ENCODE measurements at regions not wholly inside any gene's neighbourhood (a gene's known extent, or its start where the extent isn't known, plus 50 kb on each side); places are given as distances from the start of the nearest gene placed in this dataset.

- no peak for DNase-seq (ENCODE audit: low spot score)
- no peak for TF ChIP-seq CTCF (IDR thresholded peaks at IDR 0.05; ENCODE audit: borderline replicate concordance, control extremely low read depth, extremely low read depth, insufficient read depth, missing control alignments)
- in situ Hi-C loops (cut with MboI; ENCODE audit: low sequenced_read_pairs, unreplicated experiment) = no loop called here
Observed at GRCh38 chr9:80040457-80040856, 468.7 kb downstream of the TLE4 start.

- in situ Hi-C loops (cut with MboI; ENCODE audit: low sequenced_read_pairs, unreplicated experiment) = no loop called here
- no peak for TF ChIP-seq CTCF (IDR thresholded peaks at IDR 0.05; ENCODE audit: borderline replicate concordance, control extremely low read depth, extremely low read depth, insufficient read depth, missing control alignments)
- no peak for DNase-seq (ENCODE audit: low spot score)
Observed at GRCh38 chr9:80030801-80031200, 459.0 kb downstream of the TLE4 start.

- in situ Hi-C loops (cut with MboI; ENCODE audit: low sequenced_read_pairs, unreplicated experiment) = no loop called here
- no peak for DNase-seq (ENCODE audit: low spot score)
- TF ChIP-seq CTCF (IDR thresholded peaks at IDR 0.05; ENCODE audit: borderline replicate concordance, control extremely low read depth, extremely low read depth, insufficient read depth, missing control alignments) = no peak
Observed at GRCh38 chr9:80028501-80028900, 456.7 kb downstream of the TLE4 start.

- in situ Hi-C loops (cut with MboI; ENCODE audit: low sequenced_read_pairs, unreplicated experiment) = no loop called here
- TF ChIP-seq CTCF (IDR thresholded peaks at IDR 0.05; ENCODE audit: borderline replicate concordance, control extremely low read depth, extremely low read depth, insufficient read depth, missing control alignments) = no peak
- no peak for DNase-seq (ENCODE audit: low spot score)
Observed at GRCh38 chr9:80025796-80026520, 454.2 kb downstream of the TLE4 start.

DNA sequence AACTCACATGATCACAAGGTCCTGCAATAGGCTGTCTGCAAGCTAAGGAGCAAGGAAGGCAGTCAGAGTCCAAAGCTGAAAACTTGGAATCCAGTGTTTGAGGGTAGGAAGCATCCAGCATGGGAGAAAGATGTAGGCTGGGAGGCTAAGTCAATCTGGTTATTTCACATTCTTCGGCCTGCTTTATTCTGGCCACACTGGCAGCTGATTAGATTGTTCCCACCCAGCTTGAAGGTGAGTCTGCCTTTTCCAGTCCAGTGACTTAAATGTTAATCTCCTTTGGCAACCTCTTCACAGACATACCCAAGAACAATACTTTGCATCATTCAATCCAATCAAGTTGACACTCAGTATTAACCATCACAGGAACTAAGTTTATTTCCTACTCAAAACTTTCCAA, 453.4 kb downstream of the TLE4 start:
- no peak for TF ChIP-seq CTCF (IDR thresholded peaks at IDR 0.05; ENCODE audit: borderline replicate concordance, control extremely low read depth, extremely low read depth, insufficient read depth, missing control alignments)
- no peak for DNase-seq (ENCODE audit: low spot score)
- in situ Hi-C loops (cut with MboI; ENCODE audit: low sequenced_read_pairs, unreplicated experiment) = no loop called here

- no peak for TF ChIP-seq CTCF (IDR thresholded peaks at IDR 0.05; ENCODE audit: borderline replicate concordance, control extremely low read depth, extremely low read depth, insufficient read depth, missing control alignments)
- no peak for DNase-seq (ENCODE audit: low spot score)
- in situ Hi-C loops (cut with MboI; ENCODE audit: low sequenced_read_pairs, unreplicated experiment) = no loop called here
Observed at GRCh38 chr9:80020530-80020929, 448.8 kb downstream of the TLE4 start.

Data from GM13976 (cell line).